MG63 (cell line): ENCODE measurements at regions not wholly inside any gene's neighbourhood (a gene's known extent, or its start where the extent isn't known, plus 50 kb on each side); places are given as distances from the start of the nearest gene placed in this dataset.
"Not testable (repeated sequence)": the region's sequence is repeated elsewhere in the genome, so short reads cannot be mapped to it uniquely, and the experiment has no call there.

ENCODE experiments used
- DNase-seq: peaks from one replicate; pipeline ENCODE4 v3.0.0-alpha.2; 2020
- H3K27me3 ChIP-seq: fragments of 250-450 bp; sonication (Bioruptor Pico); 2 replicates; pipeline ENCODE4 v1.5.1; 2020; ENCODE audit warnings: mild to moderate bottlenecking, moderate library complexity
- H3K36me3 ChIP-seq: fragments of 250-450 bp; sonication (Bioruptor Pico); 2 replicates; pipeline ENCODE4 v1.5.1; 2020; ENCODE audit warnings: mild to moderate bottlenecking, moderate library complexity
- H3K4me3 ChIP-seq: fragments of 250-450 bp; sonication (Bioruptor Pico); 2 replicates; pipeline ENCODE4 v1.5.1; 2020; ENCODE audit warnings: mild to moderate bottlenecking, moderate library complexity
- H3K9me3 ChIP-seq: fragments of 250-450 bp; sonication (Bioruptor Pico); 2 replicates; pipeline ENCODE4 v1.5.1; 2020; ENCODE audit warnings: mild to moderate bottlenecking, moderate library complexity

DNA sequence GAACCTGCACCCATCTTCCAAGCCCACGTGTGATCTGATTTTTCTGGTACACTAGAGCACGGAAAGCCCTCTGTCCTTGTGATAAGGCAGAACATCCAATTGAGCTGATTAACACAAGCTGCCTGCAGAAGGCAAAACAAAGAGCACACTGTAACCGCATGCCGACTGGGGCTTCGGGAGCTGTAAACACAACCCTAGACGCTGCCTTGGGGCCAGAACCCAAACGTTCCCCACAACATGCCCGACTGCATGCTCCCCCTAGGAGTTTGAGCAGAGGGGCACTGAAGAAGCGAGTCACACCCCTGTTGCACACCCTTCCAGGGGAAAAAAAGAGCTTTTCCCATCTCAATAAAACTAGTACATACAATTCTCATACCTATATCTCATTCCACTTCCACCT is 470.7 kb downstream of the HTR1B start:
- no peak for DNase-seq
- H3K27me3 ChIP-seq = no peaks in the 10 kb centered on the region
- H3K36me3 ChIP-seq = no peaks in the 10 kb centered on the region
- no peak overlapping the region for H3K4me3 ChIP-seq
- no peaks in the 10 kb centered on the region for H3K9me3 ChIP-seq

DNA sequence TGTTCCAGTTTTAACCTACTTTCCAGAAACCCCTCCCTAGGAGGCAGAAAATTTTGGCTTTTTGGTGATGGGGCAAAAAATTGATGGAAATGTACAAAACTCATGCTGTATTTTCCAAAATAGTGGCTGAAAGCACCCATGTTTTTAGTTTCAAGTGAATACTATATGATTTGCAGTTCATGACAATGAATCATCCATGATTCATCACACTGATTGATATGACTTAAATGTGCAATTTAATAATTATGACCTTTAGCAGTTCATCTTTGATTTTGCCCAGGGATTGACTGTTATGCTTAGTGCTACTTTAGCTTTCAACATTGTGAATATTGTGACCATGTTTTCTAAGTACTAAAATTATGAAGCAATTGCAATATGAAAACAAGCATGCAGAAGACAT is 478.7 kb downstream of the HTR1B start:
- Histone ChIP-seq H3K4me3 (no peak overlapping the region), H3K9me3 (no peaks in the 10 kb centered on the region), H3K27me3 (no peaks in the 10 kb centered on the region), H3K36me3 (no peaks in the 10 kb centered on the region)
- DNase-seq = no peak

DNA sequence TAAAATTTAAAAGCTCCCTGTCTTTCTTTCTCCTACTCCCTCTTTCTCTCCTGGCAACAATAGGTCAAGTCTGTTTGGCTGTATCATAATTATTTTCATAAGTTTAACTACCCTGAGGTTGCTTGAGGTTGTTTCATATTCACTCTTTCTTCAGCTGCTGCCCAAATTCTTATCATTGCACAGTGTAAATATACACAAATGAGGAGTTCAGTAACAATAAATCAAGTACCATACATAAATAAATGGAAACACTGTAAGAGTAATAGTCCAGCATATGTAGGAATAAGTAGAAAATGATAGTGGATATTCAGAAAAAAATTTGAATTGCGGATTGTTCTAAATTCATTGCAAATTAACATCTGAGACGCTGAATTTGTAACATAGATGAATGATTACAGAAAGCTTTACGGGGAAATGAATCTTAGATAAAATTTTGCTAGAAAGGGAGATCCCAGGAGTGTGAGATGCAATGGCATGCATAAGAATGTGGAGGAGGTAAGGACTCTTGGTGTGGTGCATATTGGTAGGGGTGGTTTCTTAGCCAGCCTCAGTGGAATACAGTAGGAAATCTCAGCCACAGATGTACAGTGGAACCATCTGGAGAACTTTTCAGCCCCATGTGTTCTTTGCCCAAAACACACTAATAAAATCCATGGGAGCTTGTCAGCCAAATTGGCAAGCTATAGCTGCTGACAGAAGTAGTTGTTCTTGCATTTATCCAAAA is 480.7 kb downstream of the HTR1B start:
- Histone ChIP-seq H3K9me3 (no peaks in the 10 kb centered on the region), H3K27me3 (no peaks in the 10 kb centered on the region), H3K4me3 (no peak overlapping the region), H3K36me3 (no peaks in the 10 kb centered on the region)
- DNase-seq = no peak

DNA sequence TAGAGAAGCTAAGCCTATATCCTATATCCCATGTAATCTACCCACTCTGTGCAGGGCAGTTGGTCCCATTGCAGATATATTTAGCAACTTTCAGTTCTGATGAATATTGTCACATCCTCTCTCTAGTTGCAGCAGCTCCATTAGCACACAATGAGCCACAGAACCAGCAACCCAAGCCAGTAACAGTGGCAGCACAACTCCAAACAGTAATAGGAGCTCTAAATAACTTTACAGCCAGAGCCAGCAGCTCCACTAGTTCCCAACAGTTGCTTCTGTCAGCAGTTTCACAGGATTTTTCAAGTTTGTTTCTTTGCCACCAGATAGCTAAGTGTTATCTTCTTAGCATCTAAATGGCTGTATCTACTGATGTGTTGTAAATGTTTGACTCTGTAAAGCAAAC is 490.8 kb downstream of the HTR1B start:
- no peaks in the 10 kb centered on the region for H3K9me3 ChIP-seq
- H3K36me3 ChIP-seq = no peaks in the 10 kb centered on the region
- no peak overlapping the region for H3K4me3 ChIP-seq
- DNase-seq = no peak
- H3K27me3 ChIP-seq = no peaks in the 10 kb centered on the region

DNA sequence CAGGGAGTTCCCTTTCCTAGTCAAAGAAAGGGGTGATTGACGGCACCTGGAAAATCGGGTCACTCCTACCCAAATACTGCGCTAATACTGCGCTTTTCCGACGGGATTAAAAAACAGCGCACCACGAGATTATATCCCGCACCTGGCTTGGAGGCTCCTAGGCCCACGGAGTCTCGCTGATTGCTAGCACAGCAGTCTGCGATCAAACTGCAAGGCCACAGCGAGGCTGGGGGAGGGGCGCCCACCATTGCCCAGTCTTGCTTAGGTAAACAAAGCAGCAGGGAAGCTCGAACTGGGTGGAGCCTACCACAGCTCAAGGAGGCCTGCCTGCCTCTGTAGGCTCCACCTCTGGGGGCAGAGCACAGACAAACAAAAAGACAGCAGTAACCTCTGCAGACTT is 504.1 kb downstream of the HTR1B start:
- H3K9me3 ChIP-seq, DNase-seq, H3K4me3 ChIP-seq, H3K27me3 ChIP-seq, H3K36me3 ChIP-seq: not testable (repeated sequence)

DNA sequence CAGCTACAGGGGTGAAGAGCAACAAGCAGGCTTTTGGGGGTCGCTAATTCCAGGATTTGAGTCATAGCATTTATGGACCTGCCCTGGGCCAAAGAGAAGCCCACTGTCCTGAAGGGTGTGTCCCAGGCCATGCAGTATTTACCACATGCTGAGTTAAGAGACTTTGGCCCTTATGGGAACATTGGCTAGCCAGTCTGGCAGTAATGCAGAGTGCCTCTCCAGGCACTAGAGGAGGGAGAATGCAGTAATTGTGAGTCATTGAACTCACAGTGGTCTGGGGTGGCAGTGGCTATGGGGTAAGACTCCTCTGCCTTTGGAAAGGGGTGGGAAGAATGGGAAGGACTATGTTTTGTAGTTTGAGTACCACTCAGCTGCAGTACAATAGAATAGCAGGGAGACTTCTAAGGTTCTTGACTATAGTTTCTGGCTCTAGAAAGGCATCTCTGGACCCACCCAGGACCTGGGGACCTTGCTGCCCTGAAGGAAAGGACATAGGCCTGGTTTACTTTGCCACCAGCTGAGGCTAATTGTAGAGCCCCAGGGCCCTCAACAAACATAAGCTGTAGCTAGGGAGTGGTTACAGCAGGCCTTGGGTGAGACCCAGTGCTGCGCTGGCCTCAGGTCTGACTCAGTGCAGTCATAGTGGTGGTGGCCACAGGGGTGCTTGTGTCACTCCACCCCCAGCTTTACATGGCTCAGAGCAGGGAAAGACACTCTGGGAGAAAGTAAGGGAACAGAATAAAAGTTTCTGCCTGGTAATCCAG is 520.9 kb downstream of the HTR1B start:
- DNase-seq = no peak
- H3K36me3 ChIP-seq = no peaks in the 10 kb centered on the region
- no peaks in the 10 kb centered on the region; the same call in 1 of the 2 replicates for H3K9me3 ChIP-seq
- H3K27me3 ChIP-seq = no peaks in the 10 kb centered on the region
- no peak overlapping the region for H3K4me3 ChIP-seq

DNA sequence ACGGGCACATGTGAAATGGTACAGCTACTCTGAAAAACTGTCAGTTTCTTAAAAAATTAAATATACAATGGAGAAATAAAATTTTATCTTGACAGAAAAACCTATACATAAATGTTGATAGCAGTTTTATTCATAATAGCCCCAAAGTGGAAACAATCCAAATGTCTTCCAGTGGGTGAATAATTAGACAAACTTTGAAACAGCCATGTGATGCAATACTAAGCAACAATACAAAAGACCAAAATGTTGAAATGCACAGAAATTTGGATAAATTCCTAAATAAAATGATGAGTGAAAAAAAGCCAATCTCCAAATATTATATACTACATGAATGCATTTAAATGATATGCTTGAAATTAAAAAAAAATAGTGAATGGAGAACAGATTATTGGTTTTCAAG is 523.1 kb downstream of the HTR1B start:
- Histone ChIP-seq H3K27me3 (no peaks in the 10 kb centered on the region), H3K36me3 (no peaks in the 10 kb centered on the region), H3K9me3 (no peaks in the 10 kb centered on the region; the same call in 1 of the 2 replicates), H3K4me3 (no peak overlapping the region)
- DNase-seq = no peak

DNA sequence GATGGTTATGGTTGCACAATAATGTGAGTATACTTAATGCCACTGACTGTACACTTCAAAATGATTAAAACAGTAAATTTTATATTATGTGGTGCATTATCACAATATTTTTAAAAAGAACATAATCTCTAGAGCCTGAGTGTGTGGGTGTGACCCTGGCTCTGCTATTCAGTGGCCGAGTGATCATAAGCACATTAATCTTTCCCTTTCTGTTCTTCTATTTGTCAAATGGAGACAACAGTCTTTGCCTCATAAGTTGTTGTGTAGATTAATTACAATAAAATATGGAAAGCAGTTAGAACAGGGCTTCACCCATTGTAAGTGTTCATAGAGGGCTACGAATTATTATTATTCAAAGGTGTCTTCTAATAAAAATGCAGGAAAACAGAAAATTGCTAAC is 548.6 kb downstream of the HTR1B start:
- Histone ChIP-seq H3K9me3 (no peaks in the 10 kb centered on the region), H3K27me3 (no peaks in the 10 kb centered on the region)
- DNase-seq = no peak

DNA sequence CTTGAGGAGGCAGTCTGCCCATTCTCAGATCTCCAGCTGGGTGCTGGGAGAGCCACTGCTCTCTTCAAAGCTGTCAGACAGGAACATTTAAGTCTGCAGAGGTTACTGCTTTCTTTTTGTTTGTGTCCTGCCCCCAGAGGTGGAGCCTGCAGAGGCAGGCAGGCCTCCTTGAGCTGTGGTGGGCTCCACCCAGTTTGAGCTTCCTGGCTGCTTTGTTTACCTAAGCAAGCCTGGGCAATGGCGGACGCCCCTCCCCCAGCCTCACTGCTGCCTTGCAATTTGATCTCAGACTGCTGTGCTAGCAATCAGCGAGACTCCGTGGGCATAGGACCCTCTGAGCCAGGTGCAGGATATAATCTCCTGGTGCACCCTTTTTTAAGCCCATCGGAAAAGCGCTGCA is 557.8 kb downstream of the HTR1B start:
- not testable (repeated sequence) for H3K9me3 ChIP-seq, H3K36me3 ChIP-seq, H3K4me3 ChIP-seq, H3K27me3 ChIP-seq, DNase-seq

More for the DNA sequence above, 548.6 kb downstream of the HTR1B start:
- Histone ChIP-seq H3K4me3 (no peak overlapping the region), H3K36me3 (no peaks in the 10 kb centered on the region)

DNA sequence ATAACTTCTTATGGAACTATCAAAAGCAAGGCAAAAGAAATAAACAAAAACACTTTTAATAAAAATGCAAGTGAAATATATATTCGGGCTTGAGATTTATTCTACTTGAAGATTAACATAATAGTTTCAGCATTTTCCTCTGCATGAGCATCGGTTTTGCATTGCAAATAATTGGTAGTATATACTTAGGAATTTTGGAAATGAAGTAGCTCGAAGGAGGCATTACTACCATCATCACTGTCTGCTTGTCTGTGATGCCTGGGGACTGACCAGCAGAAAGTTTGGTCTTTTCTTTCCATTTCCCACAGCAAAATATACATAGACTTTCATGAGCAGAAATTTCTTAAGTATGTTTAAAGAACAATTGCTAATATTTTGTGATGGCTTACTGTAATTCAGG is 570.7 kb downstream of the HTR1B start:
- DNase-seq = no peak

DNA sequence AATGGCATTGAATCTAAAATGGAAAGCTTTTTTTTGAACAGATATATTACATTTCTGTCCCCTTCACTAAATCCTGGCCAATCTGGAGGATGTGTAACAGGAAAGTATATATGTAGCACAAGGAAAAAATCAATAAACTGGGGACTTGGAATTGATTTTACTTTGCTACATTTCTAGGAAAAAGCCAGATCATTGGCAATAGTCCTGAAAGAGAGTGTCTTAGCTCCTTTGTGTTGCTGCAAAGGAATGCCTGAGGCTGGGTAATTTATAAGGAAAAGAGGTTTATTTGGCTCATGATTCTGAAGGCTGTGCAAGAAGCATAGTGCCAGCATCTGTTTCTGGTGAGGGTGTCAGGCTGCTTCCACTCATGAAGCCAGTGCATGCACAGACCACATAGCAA is 574.9 kb downstream of the HTR1B start:
- DNase-seq = no peak
- Histone ChIP-seq H3K4me3 (no peak overlapping the region), H3K27me3 (no peaks in the 10 kb centered on the region), H3K36me3 (no peaks in the 10 kb centered on the region), H3K9me3 (no peaks in the 10 kb centered on the region)

More for the DNA sequence above, 570.7 kb downstream of the HTR1B start:
- H3K9me3 ChIP-seq = no peaks in the 10 kb centered on the region
- H3K27me3 ChIP-seq = no peaks in the 10 kb centered on the region
- no peak overlapping the region for H3K4me3 ChIP-seq
- H3K36me3 ChIP-seq = no peaks in the 10 kb centered on the region

DNA sequence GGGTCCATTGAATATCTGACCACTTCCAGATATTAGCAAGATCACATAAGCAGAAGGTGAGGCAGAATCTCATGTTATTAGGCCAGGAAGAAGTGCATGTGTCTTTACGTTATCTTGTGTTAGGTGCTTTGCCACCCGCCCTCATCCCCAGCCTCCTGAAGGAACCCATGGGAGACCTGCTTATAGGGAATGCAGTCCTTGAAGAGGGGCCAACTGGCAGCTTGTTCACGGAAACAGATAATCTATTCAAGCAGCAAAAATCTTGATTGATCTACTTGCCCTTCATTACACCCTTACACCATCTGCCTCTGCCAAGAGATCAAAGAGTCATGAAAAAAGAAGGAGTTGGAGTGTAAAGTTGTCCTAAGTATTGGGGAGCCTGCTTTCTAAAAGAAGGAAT is 576.4 kb downstream of the HTR1B start:
- H3K36me3 ChIP-seq = no peaks in the 10 kb centered on the region
- no peak for DNase-seq
- H3K9me3 ChIP-seq = no peaks in the 10 kb centered on the region
- H3K4me3 ChIP-seq = no peak overlapping the region
- no peaks in the 10 kb centered on the region for H3K27me3 ChIP-seq

DNA sequence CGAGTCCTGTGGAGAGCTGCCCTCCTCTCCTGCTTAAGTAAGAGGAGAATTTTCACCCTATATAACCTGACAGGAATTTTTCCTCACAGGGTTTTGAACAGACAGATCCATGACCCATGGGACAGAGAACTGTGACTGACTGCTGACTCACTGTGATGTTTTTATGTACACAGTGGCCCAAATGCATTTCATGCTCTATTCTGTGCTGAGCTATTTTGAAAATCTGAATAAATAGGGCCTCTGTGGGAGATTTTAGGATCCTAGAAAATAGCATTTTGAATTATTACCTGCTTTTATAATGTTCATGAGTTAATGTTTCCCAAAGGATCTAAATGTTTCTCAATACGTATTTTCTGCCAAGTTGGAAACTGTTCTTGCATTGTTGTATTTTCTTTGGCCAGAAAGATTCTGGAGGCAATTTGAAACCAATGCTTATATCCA is 577.4 kb downstream of the HTR1B start:
- no peak for DNase-seq
- no peaks in the 10 kb centered on the region for H3K36me3 ChIP-seq

DNA sequence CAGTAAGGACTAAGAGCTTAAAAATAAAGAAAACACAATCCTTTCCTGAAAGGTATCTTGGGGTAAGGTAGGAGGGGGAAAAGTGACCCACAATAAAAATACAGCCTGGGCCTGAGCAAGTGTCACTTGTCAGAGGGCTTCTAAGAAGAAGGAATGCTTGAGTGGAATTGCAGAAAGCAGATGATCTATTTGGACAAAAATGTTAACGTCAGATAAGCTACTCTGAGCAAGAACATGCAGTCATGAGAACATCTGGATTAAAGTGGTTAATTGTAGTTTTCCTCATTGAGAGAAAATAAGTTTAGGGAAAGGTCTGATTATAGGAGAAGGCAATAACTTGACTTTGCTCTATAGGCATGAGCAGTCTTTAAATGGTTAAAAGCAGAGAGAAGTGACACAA is 581.9 kb downstream of the HTR1B start:
- Histone ChIP-seq H3K27me3 (no peaks in the 10 kb centered on the region), H3K9me3 (no peaks in the 10 kb centered on the region), H3K36me3 (no peaks in the 10 kb centered on the region), H3K4me3 (no peak overlapping the region)
- DNase-seq = no peak

More for the DNA sequence above, 577.4 kb downstream of the HTR1B start:
- Histone ChIP-seq H3K4me3 (no peak overlapping the region), H3K27me3 (no peaks in the 10 kb centered on the region), H3K9me3 (no peaks in the 10 kb centered on the region)

DNA sequence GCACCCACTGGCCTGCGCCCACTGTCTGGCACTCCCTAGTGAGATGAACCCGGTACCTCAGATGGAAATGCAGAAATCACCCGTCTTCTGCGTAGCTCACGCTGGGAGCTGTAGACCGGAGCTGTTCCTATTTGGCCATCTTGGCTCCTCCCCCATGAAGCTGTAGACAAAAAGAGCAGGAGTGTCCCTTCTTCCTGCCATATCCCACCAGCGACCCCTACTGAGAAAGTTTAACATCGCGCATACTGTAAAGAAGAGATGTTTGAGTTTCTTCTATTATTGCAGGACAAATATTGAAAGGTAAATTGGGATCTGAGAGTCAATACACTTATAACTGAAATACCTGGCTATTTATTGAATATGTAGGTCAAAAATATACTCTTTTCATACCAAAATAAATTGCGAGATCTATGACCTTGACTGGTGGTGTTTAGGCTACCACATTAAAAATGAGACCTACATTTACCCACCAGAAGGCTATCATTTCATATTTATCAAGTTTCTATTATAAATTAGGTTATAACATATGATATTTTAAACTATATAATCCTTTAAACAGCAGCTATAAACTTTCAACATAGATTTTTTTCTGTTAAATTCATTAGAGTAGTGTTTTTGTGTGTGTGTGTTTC is 586.3 kb downstream of the HTR1B start:
- no peak for DNase-seq
- Histone ChIP-seq H3K36me3 (no peaks in the 10 kb centered on the region), H3K4me3 (no peak overlapping the region), H3K9me3 (no peaks in the 10 kb centered on the region), H3K27me3 (no peaks in the 10 kb centered on the region)

DNA sequence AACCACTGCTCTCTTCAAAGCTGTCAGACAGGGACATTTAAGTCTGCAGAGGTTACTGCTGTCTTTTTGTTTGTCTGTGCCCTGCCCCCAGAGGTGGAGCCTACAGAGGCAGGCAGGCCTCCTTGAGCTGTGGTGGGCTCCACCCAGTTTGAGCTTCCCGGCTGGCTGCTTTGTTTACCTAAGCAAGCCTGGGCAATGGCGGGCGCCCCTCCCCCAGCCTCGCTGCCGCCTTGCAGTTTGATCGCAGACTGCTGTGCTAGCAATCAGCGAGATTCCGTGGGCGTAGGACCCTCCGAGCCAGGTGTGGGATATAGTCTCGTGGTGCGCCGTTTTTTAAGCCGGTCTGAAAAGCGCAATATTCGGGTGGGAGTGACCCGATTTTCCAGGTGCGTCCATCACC is 586.9 kb downstream of the HTR1B start:
- not testable (repeated sequence) for DNase-seq, H3K9me3 ChIP-seq, H3K27me3 ChIP-seq, H3K4me3 ChIP-seq, H3K36me3 ChIP-seq

DNA sequence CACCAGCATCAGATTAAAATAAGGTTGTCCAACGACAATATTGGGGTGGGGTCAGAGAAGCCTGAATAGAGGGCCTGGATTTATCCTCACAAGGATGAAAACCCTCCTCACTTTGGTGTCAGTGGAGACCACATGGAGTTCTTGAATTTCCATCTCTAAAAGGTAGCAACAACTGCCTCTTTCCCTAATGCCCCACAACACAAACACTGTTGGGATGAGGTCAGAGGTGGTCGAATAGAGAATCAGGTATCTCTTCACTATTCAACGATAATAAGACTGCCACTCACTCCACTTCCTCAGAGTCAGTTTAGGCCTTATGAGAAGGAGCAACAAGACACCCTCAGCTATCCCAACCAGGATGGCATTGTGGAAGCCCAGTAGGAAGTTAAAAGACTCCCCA is 596.1 kb downstream of the HTR1B start:
- Histone ChIP-seq H3K9me3 (0 out of 2 replicates have a peak, but pooled peaks cover 2% of the 10 kb centered on the region), H3K27me3 (no peaks in the 10 kb centered on the region), H3K4me3 (no peak overlapping the region), H3K36me3 (no peaks in the 10 kb centered on the region)
- DNase-seq = no peak
